HG02870 (cell line): ENCODE measurements at regions not wholly inside any gene's neighbourhood (a gene's known extent, or its start where the extent isn't known, plus 50 kb on each side); places are given as distances from the start of the nearest gene placed in this dataset.
"Not testable (repeated sequence)": the region's sequence is repeated elsewhere in the genome, so short reads cannot be mapped to it uniquely, and the experiment has no call there.

Experiments used
- ATAC-seq: cut with Tn5 transposase; IDR thresholded peaks from one replicate; pipeline ENCODE4 v1.9.1; 2021; ENCODE audit warnings: mild to moderate bottlenecking, moderate library complexity; ENCODE audit not compliant: unreplicated experiment

DNA sequence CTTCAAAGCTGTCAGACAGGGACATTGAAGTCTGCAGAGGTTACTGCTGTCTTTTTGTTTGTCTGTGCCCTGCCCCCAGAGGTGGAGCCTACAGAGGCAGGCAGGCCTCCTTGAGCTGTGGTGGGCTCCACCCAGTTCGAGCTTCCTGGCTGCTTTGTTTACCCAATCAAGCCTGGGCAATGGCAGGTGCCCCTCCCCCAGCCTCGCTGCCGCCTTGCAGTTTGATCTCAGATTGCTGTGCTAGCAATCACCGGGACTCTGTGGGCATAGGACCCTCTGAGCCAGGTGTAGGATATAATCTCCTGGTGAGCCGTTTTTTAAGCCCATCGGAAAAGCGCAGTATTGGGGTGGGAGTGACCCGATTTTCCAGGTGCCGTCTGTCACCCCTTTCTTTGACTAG is 586.8 kb downstream of the ARL4A start:
- ATAC-seq: not testable (repeated sequence)

- no peak for ATAC-seq
Measured at GRCh38 chr7:13276977-13277376, 589.5 kb downstream of the ARL4A start.

DNA sequence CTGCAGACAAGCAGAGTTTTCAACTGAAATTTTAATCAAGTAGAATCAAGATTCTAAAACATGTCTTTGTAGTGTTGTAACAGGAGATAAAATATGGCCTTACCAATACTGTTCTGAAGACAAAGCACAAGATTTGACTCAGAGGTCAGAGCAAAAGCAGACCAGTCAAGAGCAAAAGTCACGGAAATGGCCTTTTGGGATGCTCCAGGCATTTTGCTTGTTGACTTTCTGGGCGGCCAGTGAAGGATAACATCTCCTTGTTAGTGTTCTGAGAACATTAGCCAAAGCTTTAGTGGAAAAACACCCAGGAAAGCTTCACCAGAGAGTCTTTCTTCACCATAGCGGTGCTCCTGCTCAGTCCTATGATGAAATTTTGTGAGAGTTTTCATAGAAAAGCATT is 590.6 kb downstream of the ARL4A start:
- ATAC-seq: no peak

GRCh38 chr7:13279854-13280435 is 592.5 kb downstream of the ARL4A start:
- no peak for ATAC-seq

- ATAC-seq: no peak
Measured at GRCh38 chr7:13282377-13282980, 595.0 kb downstream of the ARL4A start.

DNA sequence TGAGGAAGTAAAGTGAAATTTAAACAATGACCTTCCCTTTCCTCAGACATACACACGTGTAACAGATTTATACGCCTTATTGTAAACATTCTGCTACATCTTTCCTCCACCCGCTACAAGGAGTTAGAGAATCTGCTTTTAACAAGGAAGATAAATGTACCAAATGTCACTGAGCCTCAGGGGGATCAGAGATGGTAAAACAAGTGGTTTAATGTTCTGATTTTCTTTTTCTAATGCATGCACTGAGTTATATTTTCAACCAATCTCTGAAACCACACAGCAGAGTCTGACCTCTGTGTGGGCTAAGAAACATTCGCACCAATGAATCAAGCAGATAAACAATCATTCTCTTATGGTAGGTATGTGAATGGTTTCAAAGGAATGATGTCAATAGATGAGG is 599.5 kb downstream of the ARL4A start:
- no peak for ATAC-seq

GRCh38 chr7:13288516-13288915 is 601.1 kb downstream of the ARL4A start:
- ATAC-seq: no peak

GRCh38 chr7:13290975-13291374 is 603.5 kb downstream of the ARL4A start:
- no peak for ATAC-seq

DNA sequence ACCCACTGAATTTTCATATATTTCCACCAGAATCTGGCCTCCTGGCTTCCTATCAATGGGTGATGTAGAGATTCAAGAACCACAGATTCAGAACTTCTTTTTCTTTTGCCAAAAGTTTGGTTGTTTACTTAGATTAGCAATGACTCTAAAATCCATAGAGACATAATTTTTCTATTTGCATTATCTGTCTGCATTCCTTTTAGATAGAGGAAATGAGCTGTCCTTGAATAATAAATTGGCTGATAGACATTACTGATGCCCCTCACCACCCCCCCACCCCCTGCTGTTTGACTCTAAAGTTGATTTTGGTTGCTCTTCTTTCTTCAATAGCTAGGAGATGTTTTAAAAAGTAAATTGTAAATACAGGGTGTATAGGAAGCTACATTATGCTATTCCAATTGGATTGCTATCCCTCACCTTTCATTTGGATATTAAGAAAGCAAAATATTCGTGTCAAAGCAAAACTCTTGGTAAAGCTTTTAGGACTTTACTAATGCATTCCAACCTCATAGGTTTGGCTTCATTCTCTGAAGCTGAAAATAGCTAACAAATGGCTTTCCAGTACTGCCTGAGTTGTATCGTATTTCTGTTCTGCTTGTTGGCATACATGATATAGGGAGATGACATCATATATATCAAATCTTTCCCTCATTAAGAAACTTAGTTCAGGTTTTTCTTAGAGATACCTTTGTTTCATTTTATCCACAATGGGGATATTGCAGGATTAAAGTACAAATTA is 606.0 kb downstream of the ARL4A start:
- ATAC-seq: no peak

GRCh38 chr7:13307040-13307439 is 619.6 kb downstream of the ARL4A start:
- ATAC-seq: no peak

DNA sequence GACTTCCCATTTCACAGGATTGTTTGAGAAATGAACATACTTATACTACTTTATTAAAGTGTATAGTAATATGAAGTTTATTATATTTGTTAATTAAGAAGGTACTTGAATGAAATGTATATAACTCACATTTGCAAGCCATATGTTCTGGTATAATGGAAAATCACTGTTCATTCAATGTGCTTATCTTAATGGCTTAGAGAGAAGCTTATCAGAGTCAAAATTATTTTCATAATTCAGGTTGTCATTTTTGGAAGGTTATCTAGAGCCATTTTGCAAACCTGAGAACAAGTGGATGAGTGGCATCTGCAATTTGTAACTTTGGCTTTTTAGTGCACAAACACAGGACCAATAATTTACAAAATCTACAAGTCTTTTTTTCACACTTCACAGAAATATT is 621.0 kb downstream of the ARL4A start:
- ATAC-seq: no peak

DNA sequence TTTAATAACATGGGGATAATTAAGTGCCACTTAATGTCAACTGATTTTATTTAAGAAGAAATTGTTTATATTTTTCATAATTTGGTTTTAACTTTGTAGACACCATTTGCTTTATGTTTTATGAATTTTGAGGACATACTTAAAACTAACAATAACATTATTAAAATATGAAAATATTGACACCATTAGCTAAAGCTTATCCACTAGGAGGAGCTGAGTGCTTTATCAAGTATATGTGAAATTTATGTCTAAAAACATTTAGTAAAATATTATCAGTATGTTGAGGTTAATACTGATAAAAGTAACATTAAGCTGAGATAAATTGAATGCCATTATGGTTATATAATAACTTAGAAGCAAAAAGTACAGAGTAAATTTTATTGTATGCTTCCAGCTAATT is 622.1 kb downstream of the ARL4A start:
- no peak for ATAC-seq

DNA sequence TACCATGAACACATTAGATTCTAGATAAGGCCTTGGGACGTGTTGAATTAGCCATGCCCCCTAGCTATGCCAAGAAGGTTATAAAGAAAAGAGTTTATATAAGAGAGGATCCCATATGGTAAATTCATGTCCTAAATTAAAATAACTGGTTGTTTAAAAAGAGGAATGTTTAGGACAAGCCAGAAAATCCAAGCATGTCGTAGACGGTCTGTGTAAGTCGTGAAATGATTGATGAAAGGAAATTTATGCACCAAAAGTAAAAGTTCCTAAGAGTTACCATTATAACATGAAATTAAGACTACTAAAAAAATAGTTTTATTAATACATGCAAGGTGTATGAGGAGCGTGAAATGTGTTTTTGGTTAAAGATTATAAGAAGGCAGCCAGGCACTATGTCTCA is 624.9 kb downstream of the ARL4A start:
- ATAC-seq: no peak

GRCh38 chr7:13320333-13320732 is 632.9 kb downstream of the ARL4A start:
- no peak for ATAC-seq

GRCh38 chr7:13321316-13321715 is 633.9 kb downstream of the ARL4A start:
- ATAC-seq: no peak

DNA sequence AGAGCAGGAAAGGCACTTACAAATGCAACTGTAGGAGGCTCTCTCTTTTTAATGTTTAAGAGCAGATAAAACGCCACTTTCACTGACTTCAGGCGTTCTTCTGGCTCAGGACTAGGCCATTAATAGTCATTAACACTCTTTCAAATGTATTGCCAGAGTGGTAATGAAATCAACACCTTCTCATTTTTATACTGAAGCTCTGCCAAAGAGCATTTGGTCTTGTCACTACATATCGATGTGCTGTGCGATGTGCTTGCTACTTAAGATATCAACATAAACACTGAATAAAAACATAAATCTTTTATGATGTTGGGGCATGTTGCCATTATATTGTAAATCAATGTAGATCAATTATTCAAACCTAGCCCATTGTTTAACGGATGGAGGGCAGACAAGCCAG is 634.7 kb downstream of the ARL4A start:
- no peak for ATAC-seq

DNA sequence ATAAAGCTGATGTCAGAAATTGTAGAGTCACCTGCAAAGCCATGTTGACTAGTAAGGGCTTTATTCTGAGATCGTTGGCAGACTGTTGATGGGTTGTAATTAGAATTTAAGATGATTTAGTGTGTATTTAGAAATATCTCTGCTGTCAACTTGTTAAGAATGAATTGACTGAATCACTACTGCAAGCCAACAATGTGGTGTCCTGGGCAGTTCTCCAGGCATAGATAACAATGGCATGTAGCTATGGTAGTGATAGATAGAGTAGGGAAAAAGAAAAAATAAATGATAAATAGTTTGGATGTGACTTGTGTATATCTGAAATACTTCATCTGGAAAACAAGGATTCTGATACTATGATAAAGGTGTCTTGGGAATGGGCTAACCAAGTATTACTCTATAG is 640.2 kb downstream of the ARL4A start:
- no peak for ATAC-seq

- ATAC-seq: no peak
Measured at GRCh38 chr7:13333371-13333770, 645.9 kb downstream of the ARL4A start.

GRCh38 chr7:13336227-13336626 is 648.8 kb downstream of the ARL4A start:
- ATAC-seq: no peak

DNA sequence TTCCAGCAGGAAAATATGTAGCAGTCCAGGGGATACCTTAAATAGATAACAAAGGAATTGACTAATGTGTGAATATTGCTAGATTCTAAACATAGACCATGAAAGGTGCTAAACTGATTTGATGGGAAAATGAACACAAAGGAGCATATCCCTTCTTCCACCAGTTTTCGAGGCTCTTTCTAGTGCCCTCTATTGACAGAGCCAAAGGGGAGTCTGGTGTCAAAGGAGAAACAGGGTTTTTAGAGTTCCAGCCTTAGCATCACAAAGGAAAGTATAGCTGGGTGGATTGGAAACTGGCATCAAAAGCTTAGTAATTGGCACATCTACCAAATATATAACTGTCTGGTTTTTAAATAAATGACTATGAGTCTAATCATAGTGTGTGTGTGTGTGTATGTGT is 636.8 kb downstream of the ETV1 start:
- no peak for ATAC-seq

DNA sequence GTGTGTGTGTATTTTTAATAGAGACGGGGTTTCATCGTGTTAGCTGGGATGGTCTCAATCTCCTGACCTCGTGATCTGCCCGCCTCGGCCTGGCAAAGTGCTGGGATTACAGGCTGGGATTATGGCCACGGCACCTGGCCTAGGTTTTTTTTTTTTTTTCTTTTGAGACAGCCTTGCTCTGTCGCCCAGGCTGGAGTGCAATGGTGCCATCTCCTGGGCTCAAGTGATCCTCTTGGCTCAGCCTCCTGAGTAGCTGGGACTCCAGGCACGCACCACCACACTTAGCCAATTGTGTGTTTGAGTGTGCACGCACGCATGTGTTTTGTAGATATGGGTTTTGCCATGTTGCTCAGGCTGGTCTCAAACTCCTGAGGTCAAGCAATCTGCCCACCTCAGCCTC is 629.8 kb downstream of the ETV1 start:
- ATAC-seq: no peak

GRCh38 chr7:13386741-13387140 is 602.7 kb downstream of the ETV1 start:
- ATAC-seq: no peak
